Ramos (cell line): ENCODE measurements at regions not wholly inside any gene's neighbourhood (a gene's known extent, or its start where the extent isn't known, plus 50 kb on each side); places are given as distances from the start of the nearest gene placed in this dataset.

Experiments
- in situ Hi-C: fragments of 300-500 bp; cut with MboI; formaldehyde crosslinking; loops from one replicate; pipeline ENCODE4 v1.14.3; 2022; ENCODE audit warnings: low sequenced_read_pairs; ENCODE audit not compliant: unreplicated experiment

DNA sequence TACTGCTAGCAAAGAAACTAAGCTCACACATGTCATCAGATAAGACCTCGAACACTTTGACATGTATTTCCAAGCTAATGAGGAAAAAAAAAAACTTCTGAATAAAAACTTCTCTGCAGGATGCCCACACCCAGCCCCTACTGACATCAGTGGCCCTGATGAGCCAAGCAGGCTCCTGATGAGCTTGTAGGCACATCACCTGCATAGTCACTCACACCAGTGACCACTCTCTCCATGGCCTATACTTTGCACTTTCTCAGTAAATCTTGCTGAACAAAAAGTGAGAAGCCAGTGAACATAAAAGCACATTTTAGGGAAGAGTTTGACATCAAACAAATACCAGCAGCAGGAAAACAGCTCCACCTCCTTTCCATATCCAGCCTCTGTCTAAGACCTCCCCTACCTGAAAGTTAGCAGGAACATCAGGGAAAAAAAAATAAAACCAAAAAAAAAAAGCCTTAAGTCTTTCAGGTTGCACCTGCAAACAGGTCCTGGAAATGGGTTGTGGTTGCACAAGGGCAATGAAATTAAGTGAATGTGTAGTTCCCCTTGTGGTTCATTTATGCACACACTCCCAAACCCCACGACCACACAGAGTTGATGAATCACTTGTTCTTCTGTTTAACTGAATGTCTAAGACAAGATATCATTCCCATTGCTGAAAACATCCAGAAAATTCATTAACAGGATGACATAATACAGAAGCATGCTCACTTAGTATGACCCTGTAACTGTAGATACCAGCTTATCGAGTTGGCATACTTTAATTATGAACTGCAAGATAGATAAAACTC lies 205.2 kb upstream of the PDE1C start:
- in situ Hi-C loops, result no loop called here

DNA sequence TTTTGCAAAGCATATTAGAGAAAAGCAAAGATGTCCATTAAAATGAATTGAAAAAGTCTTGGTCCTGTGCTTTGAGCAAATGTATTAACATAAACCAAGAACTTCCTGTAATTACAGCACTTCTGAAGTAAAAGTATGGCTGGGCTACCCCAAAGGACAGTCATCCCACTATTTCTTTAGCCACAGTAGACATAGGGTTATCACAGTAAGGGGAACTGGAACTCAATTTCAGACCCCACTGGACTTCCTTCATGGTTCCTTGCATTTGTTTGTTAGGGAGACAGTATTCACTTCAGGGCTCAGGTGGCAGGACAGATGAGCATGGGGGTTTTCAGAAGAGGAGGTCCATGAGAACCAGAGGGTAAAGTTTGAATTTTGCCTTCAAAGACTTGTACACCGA lies 203.1 kb upstream of the PDE1C start:
- in situ Hi-C loops, result no loop called here

DNA sequence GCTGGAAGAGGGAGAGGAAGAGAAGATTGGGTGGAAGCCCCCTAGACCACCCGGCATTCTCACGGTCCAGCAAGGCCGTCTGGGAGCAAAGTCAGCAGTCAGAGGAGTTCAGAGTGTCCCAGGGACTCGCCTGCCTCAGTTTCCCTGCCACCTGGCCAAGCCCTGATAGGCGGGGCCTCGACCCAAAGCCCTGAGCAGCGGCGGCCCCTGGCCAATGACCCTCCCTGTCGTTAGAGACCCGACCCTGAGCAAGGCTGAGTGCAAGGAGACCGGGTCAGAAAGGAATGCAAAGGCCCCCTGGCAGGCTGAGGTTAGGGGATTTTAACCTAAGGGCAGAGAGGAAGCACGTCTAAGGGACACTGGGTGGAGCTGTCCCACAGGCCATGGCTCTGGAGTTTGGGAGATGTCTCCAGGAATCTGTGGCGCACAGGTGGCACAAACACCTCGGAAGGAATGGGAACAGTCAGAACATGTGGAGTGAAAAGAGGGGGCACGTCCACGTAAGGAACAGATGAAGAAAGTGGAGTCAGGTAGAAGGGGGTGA lies 196.8 kb upstream of the PDE1C start:
- in situ Hi-C loops, result no loop called here

DNA sequence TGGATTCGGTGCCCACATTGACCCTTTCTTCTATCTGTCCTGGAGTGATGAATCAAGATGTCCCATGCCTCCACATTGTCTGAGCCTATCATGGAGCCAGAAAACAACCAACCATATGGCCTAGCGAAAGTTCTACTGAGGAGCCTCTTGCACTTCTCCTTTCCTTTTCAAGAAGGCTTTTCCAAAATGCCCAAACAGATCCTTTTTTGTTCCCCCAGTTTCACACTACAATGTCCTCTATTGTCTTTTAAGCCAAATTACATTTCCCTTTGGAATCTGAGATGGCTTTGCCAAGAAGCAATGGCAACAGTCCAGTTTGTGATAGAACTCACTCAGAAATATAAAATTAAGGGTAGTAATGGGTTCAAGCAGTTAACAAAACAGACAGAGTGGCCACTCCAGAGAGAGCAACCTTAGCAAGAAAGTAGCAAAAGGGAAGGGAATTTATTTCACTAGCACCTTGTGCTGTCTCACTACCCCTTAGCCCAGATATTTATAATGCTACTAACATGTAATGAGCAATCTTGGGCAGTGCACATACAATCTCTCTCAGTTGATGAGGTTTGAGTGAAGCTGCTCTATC lies 194.6 kb upstream of the PDE1C start:
- in situ Hi-C loops, result no loop called here

DNA sequence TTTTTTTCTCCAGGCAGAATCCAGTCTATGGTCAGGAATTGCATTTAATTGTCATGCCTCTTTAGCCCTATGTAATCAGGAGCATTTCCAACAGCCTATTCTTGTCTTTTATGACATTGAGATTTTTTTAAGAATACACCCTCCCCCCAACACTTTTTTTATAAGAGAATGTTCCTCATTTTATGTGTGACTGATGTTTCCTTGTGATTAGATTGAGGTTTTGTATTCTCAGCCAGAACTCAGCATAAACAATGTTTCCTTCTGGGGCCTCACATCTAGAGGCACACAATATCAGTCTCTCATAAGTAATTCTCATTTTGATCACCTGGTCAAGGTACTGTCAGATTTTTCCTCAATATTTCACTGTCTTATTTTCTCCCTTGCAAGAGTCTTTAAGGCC lies 193.4 kb upstream of the PDE1C start:
- in situ Hi-C loops, result no loop called here

DNA sequence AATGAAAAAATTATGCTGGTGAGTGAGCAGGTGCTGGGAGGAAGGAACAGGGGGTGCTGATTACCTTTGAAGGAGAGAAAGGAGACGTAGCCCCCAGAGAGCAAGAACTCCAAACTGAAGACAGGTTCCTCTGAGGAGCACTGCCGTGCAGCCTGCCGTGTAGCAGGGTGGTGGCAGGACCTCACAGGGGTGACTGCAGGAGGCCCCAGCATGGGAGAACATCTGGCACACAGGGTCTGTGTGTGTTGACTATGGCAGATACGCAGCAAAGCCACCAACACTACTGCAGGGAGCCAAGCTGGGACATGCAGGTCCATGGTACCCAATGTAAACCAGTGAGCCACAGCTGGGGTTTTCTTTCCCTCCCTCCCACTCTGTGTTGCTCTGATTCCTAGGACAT lies 192.1 kb upstream of the PDE1C start:
- in situ Hi-C loops, result no loop called here

DNA sequence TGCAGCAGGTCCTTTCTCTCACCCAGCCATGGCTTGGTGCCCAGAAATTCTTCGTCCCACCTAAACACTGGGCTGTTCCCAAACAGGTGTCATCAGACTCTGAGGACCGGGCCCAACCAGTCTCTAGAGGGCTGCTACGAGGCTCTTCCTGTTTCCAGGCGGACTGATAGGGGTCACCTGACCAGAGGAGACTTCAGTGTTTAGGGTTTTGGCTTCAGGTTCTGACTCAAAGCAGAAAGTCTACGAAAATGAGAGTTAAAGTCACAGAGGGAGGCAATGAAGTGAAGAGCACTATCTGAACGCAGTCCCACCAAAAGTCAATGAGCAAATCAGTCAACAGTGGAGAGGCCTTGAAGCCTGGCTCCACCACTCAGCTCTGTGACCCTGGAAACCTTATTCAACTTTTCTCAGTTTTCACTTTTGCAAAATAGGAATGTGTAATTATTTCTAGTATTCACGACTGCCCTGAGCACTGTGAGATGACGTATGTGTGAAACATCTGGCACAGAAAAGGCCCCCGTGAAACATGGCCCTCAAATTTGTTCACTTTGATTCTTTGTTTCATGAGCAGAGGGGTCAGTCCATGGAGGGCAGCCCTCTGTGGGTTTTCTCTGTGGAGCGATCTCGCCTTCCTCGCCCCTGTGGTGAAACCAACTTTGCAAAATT lies 189.9 kb upstream of the PDE1C start:
- in situ Hi-C loops, result no loop called here

DNA sequence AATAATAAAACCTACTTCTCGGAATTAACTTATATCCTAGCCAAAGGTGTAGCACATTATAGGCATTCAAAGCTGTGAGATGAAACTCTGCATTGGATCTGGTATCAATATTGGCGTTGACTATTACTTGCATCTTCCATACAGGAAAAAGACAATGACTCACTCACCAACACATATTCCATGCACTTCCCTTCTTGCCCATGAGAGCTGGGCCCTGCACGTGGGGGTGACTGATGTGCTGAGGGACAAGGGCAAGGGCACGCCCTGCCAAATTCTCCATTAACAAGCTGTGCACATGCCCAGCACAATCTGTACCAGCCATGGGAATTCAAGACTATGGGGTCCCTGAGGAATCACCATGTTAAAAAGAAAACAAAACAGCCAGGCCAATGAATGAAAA lies 188.1 kb upstream of the PDE1C start:
- in situ Hi-C loops, result no loop called here

DNA sequence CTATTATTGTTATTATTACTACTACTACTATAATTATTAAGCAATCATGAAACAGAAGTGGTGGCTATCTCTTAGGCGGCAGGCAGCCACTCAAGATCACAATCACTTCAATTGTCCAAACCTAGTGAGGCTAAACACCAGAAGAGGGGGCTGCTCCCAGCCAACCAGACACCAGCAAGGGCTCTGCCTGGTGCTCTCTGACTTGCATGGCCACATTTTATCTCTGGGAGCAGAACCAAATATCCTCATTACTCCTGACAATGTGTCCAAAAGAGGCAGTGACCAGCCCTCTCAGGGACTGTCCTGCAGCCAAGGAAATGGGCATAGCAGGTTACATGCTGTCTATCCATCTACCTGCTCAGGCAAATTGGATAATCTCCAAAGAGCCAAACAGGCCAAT lies 187.4 kb upstream of the PDE1C start:
- in situ Hi-C loops, result no loop called here

DNA sequence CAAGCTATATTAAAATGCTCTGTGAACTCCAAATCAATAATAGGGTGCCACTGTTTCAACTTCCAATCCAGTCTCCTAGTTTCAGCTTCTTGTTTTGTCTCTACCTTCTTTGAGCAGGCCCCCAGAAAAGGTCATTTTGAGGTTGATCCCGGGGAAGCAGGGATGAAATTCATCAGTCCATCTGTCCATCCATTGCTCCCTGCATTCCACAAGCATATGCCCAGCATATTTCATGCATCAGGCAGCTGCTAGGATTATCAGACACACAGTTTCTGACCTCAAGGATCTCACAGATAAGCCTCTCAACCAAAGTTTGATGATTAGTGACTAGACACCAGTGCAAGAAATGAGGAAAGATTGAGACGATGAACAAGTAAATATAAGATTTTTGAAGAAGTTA lies 186.6 kb upstream of the PDE1C start:
- in situ Hi-C loops, result no loop called here

DNA sequence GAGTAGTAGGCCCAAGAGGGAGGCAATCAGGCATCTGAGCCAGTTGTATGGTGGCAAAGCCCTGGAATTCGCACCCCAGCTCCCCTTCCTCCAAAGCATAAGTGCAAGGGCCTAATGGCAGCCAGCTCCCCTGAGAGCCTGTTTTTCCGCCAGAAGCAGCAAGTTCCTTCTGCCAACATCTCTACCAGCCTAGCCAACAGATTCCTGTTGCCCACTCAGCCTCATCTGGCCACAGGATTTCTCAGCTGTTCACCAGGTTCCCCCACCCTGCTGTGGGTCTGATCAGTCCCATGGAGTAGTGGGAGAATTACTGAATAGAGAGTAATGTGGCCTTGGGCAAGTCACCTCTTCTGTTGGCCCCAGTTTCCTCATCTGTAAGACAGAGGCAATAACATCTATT lies 186.2 kb upstream of the PDE1C start:
- in situ Hi-C loops, result no loop called here

DNA sequence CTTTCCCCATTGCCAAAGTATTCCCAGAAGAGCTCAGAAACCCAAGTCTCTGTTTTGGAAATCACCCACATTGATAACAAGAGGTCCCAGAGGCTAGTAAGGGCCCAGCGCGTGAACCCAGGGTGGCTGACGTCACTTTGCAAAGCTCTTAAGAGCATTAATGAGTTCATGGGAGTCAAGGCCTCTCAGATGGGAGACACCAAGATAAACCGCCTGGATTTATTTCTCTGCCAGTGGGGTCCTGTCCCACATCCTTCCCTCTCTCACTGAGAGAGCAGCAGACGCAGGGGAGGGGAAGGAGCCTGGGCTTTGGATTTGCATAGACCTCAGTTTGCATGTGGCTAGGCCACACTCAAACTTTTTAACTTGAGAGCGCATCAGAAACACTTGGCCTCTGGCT lies 184.8 kb upstream of the PDE1C start:
- in situ Hi-C loops, result no loop called here

DNA sequence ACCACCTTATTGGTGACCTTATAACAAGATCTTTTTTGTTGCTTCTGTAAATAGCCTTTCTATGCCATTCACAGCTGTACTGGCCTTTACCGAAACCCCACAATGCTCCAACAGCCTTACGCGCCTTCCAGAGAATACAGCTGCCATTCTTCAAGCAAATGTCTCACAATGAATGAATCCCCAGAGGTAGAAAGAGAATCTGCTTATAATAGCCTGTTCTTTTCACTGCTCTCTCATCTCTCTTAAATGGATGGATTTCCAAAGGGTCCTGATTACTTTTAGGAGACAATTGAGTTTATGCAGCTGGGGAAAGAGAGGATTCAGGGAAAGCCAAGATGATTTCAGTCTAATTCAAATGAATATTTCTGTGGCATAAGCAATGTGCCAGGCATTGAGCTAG lies 183.1 kb upstream of the PDE1C start:
- in situ Hi-C loops, result no loop called here

DNA sequence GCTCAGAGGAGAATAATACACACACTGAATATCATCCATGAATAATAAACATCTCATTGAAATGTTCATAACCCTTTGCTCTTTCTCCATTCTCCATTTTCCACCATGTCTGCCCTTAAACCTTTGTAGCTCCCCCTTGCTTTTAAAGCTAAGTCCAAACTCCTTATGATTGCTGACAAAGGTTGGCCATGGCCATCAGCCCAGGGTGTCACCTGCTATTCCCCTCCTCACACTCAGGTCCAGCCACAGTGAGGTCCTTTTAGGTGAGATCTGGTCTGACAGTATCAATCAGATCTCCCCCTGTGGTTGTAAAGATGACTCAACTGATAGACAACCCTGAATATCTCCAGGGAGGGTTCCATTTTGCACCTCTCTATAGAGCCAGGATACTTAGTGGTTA lies 181.5 kb upstream of the PDE1C start:
- in situ Hi-C loops, result no loop called here

DNA sequence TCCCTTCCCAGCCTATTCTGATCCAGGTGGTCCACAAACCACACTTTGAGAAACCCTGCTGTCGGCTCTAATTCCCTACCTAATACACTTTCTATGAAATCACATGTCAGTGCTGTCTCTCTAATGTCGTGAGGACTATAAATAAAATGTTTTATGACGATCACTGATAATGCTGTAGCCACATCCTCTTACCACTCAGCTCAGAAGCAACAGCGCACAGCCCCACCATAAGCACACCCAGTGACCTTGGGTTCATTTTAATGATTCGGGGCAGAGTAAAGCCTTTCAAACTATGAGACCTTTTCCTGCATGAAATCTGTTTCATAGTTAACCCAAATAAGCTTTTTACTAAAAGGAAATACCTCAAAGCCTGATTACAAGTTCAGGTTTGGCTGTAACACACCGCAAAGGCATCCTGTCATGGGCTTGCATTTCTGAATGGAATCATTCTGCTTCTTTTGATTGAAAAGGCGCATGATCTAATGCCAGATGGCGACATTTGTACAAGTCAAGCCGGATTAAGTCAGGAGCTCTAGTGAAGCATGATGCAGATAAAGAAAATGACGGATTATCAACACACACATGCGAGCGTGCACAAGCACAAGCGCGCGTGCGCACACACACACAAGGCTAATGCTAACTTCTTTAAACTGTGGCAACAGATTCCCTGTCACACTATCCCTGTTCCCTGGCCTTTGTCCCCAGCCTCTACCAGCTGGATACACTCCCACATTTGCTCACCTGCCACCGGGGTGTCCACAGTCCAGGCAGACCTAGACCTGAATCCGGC lies 180.5 kb upstream of the PDE1C start:
- in situ Hi-C loops, result no loop called here

DNA sequence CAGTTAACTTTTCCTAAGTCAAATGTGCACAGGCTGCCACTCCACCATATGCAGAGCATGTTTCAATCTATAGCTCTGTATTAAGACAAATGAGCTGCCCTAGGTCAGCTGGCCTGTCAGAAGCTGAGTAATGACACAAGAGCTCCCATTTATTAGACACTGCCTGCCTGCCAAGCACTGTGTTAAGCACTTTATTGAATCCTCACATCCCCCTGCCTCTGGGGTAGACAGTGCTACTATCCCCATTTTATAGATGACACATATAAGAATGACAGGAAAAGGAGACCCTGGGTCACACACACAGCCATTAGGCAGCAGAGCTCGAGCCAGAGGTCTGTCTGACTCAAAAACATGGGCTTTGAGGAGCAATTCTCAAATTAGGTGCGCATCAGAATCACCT lies 179.8 kb upstream of the PDE1C start:
- in situ Hi-C loops, result no loop called here

DNA sequence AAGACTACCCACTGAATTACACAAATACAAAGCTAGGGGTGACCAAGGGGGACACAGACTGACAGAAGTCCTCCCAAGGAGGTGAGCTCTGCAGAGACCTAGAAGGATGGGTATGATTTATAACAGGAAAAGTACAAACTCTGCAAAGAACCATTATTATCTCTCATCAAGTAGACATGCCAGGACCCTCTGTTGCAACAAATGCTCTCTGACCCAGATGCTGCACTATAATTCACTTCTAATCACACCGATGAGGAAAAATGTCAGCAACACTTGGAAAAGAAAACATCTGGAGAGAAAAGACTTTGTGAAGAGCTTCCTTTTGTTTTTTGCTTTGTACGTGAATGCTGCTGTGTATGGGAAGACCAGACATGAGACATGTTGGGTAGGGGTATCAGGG lies 178.3 kb upstream of the PDE1C start:
- in situ Hi-C loops, result no loop called here

DNA sequence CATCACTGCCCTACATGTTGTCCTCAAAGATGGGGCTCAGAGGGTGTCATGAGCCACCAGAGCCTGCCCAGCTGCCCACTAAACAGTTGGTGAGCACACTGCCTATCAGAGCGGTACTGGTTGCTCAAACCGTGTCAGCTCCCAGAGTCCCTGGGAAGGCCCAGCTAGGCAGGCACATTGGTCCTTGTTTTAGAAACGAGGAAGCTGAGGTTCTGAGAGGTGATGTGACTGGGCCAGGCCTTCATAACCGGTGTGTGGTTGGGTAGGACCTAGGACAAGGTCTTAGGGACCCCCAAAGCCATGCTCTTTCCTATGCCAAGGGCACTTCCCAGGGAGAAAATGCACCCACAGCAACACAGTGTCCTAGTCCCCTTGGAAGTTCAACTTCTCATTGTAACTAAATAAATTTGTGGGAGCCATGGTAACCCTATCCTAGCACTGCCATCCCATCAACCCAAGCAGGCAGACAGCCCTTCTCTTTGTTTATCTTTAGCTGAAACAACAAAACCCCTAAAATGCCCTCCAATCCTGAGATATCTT lies 174.7 kb upstream of the PDE1C start:
- in situ Hi-C loops, result no loop called here

DNA sequence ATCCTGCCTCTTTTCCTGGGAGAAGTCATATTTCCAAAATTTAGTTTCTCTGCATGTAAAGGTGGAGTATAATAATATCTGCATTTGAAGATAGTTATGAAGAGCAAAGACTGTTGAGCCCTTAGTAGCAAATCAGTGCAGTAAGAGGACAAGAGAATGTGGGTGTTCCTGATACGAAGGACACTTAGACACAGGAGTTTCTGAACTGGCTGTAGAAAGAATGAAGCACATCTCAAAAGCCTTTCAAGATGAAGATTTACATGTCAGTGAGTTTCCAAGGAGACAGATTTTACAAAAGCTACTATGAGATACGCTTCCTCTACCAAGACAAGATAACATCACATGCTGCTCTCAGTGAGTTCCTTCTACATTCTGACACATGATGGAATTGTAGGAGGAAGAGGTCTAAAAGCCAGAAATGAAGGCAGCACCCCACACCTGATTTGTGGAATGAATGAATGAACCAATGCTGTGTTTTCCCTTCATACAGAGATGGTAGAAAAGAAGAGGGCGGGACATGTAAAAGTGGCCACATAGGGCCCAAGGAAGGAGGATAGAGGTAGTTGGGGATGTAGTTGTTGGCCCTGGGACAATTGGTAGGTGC lies 173.6 kb upstream of the PDE1C start:
- in situ Hi-C loops, result no loop called here

DNA sequence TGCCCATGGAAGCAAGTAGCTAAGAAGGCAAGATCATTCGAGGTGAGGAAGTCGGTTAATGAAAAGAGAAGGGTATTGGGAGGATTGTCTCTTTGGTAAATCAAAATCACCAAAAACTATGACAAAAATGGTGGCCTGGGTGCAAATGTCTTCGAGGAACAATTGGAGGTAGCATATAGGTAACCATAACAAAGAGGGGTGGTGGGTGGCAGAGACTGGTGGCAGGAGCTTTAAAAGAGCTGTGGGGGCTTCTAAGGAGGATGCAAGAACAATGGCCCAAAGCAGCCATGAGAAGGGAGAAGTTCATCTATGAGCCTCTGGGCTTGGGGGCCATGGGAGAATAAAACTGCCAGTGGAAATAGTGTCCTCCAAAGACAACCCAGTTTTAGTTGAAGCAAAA lies 172.2 kb upstream of the PDE1C start:
- in situ Hi-C loops, result no loop called here
